ENCODE measurements at regions not wholly inside any gene's neighbourhood (a gene's known extent, or its start where the extent isn't known, plus 50 kb on each side); places are given as distances from the start of the nearest gene placed in this dataset.

- no peak overlapping the region for H2AFZ ChIP-seq
- no peak for DNase-seq (ENCODE audit: low spot score)
- no peak overlapping the region for H3K27ac ChIP-seq (ENCODE audit: low read depth)
Measured at GRCh38 chr9:15111071-15111470, 195.9 kb downstream of the TTC39B start.

GRCh38 chr9:15104826-15105420 lies 194.7 kb upstream of the FREM1 start:
- ATAC-seq (peak; percentile 91), DNase-seq (ENCODE audit: low spot score) (peak; percentile 75)
- Mint-ChIP-seq H3K4me3 (no peak overlapping the region), H3K36me3 (ENCODE audit: low read depth) (0 out of 3 replicates have a peak, but pooled peaks cover 6% of the 10 kb centered on the region), H3K4me1 (peaks cover 2% of the 10 kb centered on the region; the same call in 1 of the 3 replicates), H3K9me3 (peaks cover 7% of the 10 kb centered on the region; the same call in 2 of the 3 replicates), H3K27me3 (ENCODE audit: insufficient read depth, low read depth, poor library complexity) (no peaks in the 10 kb centered on the region), H3K27ac (no peak overlapping the region)
- no peaks in the 10 kb centered on the region for H3K9me2 ChIP-seq (ENCODE audit: insufficient read depth)
- no peaks in the 10 kb centered on the region for H3K36me3 ChIP-seq (ENCODE audit: insufficient read depth)
- no peaks in the 10 kb centered on the region for H3K27me3 ChIP-seq (ENCODE audit: insufficient read depth)
- H3K4me3 ChIP-seq, result no peak overlapping the region
- H3K79me2 ChIP-seq (replicated peaks; ENCODE audit: insufficient read depth), result no peaks in the 10 kb centered on the region
- H4K20me1 ChIP-seq (replicated peaks; ENCODE audit: insufficient read depth), result no peaks in the 10 kb centered on the region
- no peaks in the 10 kb centered on the region for H3K4me1 ChIP-seq (ENCODE audit: insufficient read depth)
- H2AFZ ChIP-seq, result peak overlapping the region; percentile 67
- H3K4me2 ChIP-seq, result no peak overlapping the region
- no peaks in the 10 kb centered on the region for H3F3A ChIP-seq (replicated peaks; ENCODE audit: low read depth)
- TF ChIP-seq CTCF (conservative IDR thresholded peaks at IDR 0.05; ENCODE audit: low read depth in 2 of 2) (peak; percentile 75 to 89), ZNF462 (CRISPR knock-in tag; IDR thresholded peaks at IDR 0.05) (no peak)
- no peak overlapping the region for H3K27ac ChIP-seq (ENCODE audit: low read depth)

More at GRCh38 chr9:15111071-15111470, 195.9 kb downstream of the TTC39B start:
- H3K4me3 ChIP-seq, result no peak overlapping the region
- 0 out of 3 replicates have a peak, but pooled peaks cover 6% of the 10 kb centered on the region for H3K36me3 Mint-ChIP-seq (ENCODE audit: low read depth)
- TF ChIP-seq ETS1 (IDR thresholded peaks at IDR 0.05), result no peak
- H3K27ac Mint-ChIP-seq, result no peak overlapping the region
- no peaks in the 10 kb centered on the region for H3K36me3 ChIP-seq (ENCODE audit: insufficient read depth)
- H3K9me2 ChIP-seq (ENCODE audit: insufficient read depth), result peaks cover 17% of the 10 kb centered on the region; the same call in 1 of the 2 replicates
- H3K4me3 Mint-ChIP-seq, result no peak overlapping the region
- no peaks in the 10 kb centered on the region for H3K27me3 ChIP-seq (ENCODE audit: insufficient read depth)
- H3F3A ChIP-seq (replicated peaks; ENCODE audit: low read depth), result no peaks in the 10 kb centered on the region
- no peak overlapping the region for H3K4me2 ChIP-seq
- H3K4me1 Mint-ChIP-seq, result peaks cover 11% of the 10 kb centered on the region
- ATAC-seq, result no peak
- peaks cover 3% of the 10 kb centered on the region for H3K27me3 Mint-ChIP-seq (ENCODE audit: insufficient read depth, low read depth, poor library complexity)
- H3K9me3 Mint-ChIP-seq, result peaks cover 7% of the 10 kb centered on the region; the same call in 2 of the 3 replicates
- 0 out of 2 replicates have a peak, but pooled peaks cover 4% of the 10 kb centered on the region for H3K4me1 ChIP-seq (ENCODE audit: insufficient read depth)
- H3K79me2 ChIP-seq (replicated peaks; ENCODE audit: insufficient read depth), result no peaks in the 10 kb centered on the region
- no peaks in the 10 kb centered on the region for H4K20me1 ChIP-seq (replicated peaks; ENCODE audit: insufficient read depth)

Measured in GM23338 (cell line).